ENCODE measurements at regions not wholly inside any gene's neighbourhood (a gene's known extent, or its start where the extent isn't known, plus 50 kb on each side); places are given as distances from the start of the nearest gene placed in this dataset.

- no peak overlapping the region for H3K27ac ChIP-seq (ENCODE audit: low read length)
- H4K20me1 ChIP-seq (ENCODE audit: insufficient read depth): no peaks in the 10 kb centered on the region
- no peak overlapping the region for H3K4me3 ChIP-seq (ENCODE audit: low read length)
- no peaks in the 10 kb centered on the region for H3K27me3 ChIP-seq (ENCODE audit: insufficient read depth, low read depth, low read length)
- H2AFZ ChIP-seq (ENCODE audit: low read depth, low read length): no peak overlapping the region
- H3K36me3 ChIP-seq (ENCODE audit: insufficient read depth, low read length): no peaks in the 10 kb centered on the region
- no peak overlapping the region for H3K4me2 ChIP-seq (ENCODE audit: low read length)
- no peak overlapping the region for H3K9ac ChIP-seq (ENCODE audit: low read length)
- no peaks in the 10 kb centered on the region for H3K9me2 ChIP-seq (ENCODE audit: insufficient read depth, low read length)
- H3K79me2 ChIP-seq (replicated peaks; ENCODE audit: insufficient read depth, low read length): no peaks in the 10 kb centered on the region
- TF ChIP-seq RAD21 (conservative IDR thresholded peaks at IDR 0.05): no peak
- TF ChIP-seq EZH2 (IDR thresholded peaks at IDR 0.05; ENCODE audit: borderline replicate concordance, insufficient read depth, low read length, poor library complexity, severe bottlenecking): no peak
- no peak for TF ChIP-seq MXI1 (conservative IDR thresholded peaks at IDR 0.05; ENCODE audit: poor library complexity, severe bottlenecking)
- TF ChIP-seq REST (IDR thresholded peaks at IDR 0.05; ENCODE audit: borderline replicate concordance): no peak
- TF ChIP-seq, protein P1, sequence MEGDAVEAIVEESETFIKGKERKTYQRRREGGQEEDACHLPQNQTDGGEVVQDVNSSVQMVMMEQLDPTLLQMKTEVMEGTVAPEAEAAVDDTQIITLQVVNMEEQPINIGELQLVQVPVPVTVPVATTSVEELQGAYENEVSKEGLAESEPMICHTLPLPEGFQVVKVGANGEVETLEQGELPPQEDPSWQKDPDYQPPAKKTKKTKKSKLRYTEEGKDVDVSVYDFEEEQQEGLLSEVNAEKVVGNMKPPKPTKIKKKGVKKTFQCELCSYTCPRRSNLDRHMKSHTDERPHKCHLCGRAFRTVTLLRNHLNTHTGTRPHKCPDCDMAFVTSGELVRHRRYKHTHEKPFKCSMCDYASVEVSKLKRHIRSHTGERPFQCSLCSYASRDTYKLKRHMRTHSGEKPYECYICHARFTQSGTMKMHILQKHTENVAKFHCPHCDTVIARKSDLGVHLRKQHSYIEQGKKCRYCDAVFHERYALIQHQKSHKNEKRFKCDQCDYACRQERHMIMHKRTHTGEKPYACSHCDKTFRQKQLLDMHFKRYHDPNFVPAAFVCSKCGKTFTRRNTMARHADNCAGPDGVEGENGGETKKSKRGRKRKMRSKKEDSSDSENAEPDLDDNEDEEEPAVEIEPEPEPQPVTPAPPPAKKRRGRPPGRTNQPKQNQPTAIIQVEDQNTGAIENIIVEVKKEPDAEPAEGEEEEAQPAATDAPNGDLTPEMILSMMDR (IDR thresholded peaks at IDR 0.05; ENCODE audit: poor library complexity, severe bottlenecking): no peak
- no peak for TF ChIP-seq SMC3 (conservative IDR thresholded peaks at IDR 0.05; ENCODE audit: poor library complexity)
- no peak for TF ChIP-seq EP300 (conservative IDR thresholded peaks at IDR 0.05; ENCODE audit: poor library complexity, severe bottlenecking)
- no peaks in the 10 kb centered on the region for H3F3A ChIP-seq (ENCODE audit: insufficient read depth, low read length, poor library complexity, severe bottlenecking)
- no peaks in the 10 kb centered on the region for H3K9me3 ChIP-seq (ENCODE audit: low read length)
These were observed 368.7 kb downstream of the MID1IP1 start for GRCh38 chrX:39169976-39170375.

- Histone ChIP-seq H3K36me3 (ENCODE audit: insufficient read depth, low read length) (no peaks in the 10 kb centered on the region), H3K4me2 (ENCODE audit: low read length) (no peak overlapping the region), H2AFZ (ENCODE audit: low read depth, low read length) (no peak overlapping the region), H3K27ac (ENCODE audit: low read length) (no peak overlapping the region), H3F3A (ENCODE audit: insufficient read depth, low read length, poor library complexity, severe bottlenecking) (no peaks in the 10 kb centered on the region), H3K27me3 (ENCODE audit: insufficient read depth, low read depth, low read length) (no peaks in the 10 kb centered on the region), H3K9ac (ENCODE audit: low read length) (no peak overlapping the region), H3K9me2 (ENCODE audit: insufficient read depth, low read length) (no peaks in the 10 kb centered on the region), H4K20me1 (ENCODE audit: insufficient read depth) (no peaks in the 10 kb centered on the region), H3K79me2 (replicated peaks; ENCODE audit: insufficient read depth, low read length) (no peaks in the 10 kb centered on the region), H3K9me3 (ENCODE audit: low read length) (no peaks in the 10 kb centered on the region), H3K4me3 (ENCODE audit: low read length) (no peak overlapping the region)
- no peak for TF ChIP-seq POLR2AphosphoS5 (IDR thresholded peaks at IDR 0.05)
- no peak for TF ChIP-seq MXI1 (conservative IDR thresholded peaks at IDR 0.05; ENCODE audit: poor library complexity, severe bottlenecking)
- TF ChIP-seq, protein P1 (IDR thresholded peaks at IDR 0.05; ENCODE audit: poor library complexity, severe bottlenecking): no peak
- TF ChIP-seq EP300 (conservative IDR thresholded peaks at IDR 0.05; ENCODE audit: poor library complexity, severe bottlenecking): no peak
- TF ChIP-seq RAD21 (conservative IDR thresholded peaks at IDR 0.05): no peak
- no peak for TF ChIP-seq TAF1 (IDR thresholded peaks at IDR 0.05; ENCODE audit: low read depth)
- TF ChIP-seq REST (IDR thresholded peaks at IDR 0.05; ENCODE audit: borderline replicate concordance): no peak
- no peak for TF ChIP-seq EZH2 (IDR thresholded peaks at IDR 0.05; ENCODE audit: borderline replicate concordance, insufficient read depth, low read length, poor library complexity, severe bottlenecking)
- no peak for TF ChIP-seq SMC3 (conservative IDR thresholded peaks at IDR 0.05; ENCODE audit: poor library complexity)
These were observed 369.2 kb downstream of the MID1IP1 start for GRCh38 chrX:39170464-39170863.
